Neural progenitor cell (in vitro differentiated cells): ENCODE measurements at regions not wholly inside any gene's neighbourhood (a gene's known extent, or its start where the extent isn't known, plus 50 kb on each side); places are given as distances from the start of the nearest gene placed in this dataset.

Experiments
- DNase-seq: peaks from one replicate; pipeline ENCODE4 v3.0.0-alpha.2; 2016; ENCODE audit warnings: low spot score
- H2AFZ ChIP-seq: fragments of 200-600 bp; sonication (generic); replicated peaks from 2 replicates; pipeline ENCODE4 v1.6.1; 2016; ENCODE audit warnings: antibody characterized with exemption
- H3F3A ChIP-seq: fragments of 200-600 bp; sonication (generic); 2 replicates; pipeline ENCODE4 v1.6.1; 2016; ENCODE audit warnings: antibody characterized with exemption, low read depth
- H3K27ac ChIP-seq: fragments of 200-600 bp; sonication (generic); 2 replicates; pipeline ENCODE4 v1.5.1; 2016; ENCODE audit warnings: mild to moderate bottlenecking
- H3K27me3 ChIP-seq: fragments of 200-600 bp; sonication (generic); 2 replicates; pipeline ENCODE4 v1.6.1; 2016; ENCODE audit warnings: mild to moderate bottlenecking, moderate library complexity
- H3K36me3 ChIP-seq: fragments of 200-600 bp; sonication (generic); 2 replicates; pipeline ENCODE4 v1.5.1; 2016
- H3K4me1 ChIP-seq: fragments of 200-600 bp; sonication (generic); 2 replicates; pipeline ENCODE4 v1.6.1; 2016; ENCODE audit warnings: mixed run types
- H3K4me2 ChIP-seq: fragments of 200-600 bp; sonication (generic); 2 replicates; pipeline ENCODE4 v1.6.1; 2016
- H3K4me3 ChIP-seq: fragments of 200-600 bp; sonication (generic); 2 replicates; pipeline ENCODE4 v1.5.1; 2016
- H3K79me2 ChIP-seq: fragments of 200-600 bp; sonication (generic); 2 replicates; pipeline ENCODE4 v1.6.1; 2016; ENCODE audit warnings: low read depth
- H3K9ac ChIP-seq: fragments of 200-600 bp; sonication (generic); 2 replicates; pipeline ENCODE4 v1.6.1; 2016
- H3K9me3 ChIP-seq: fragments of 200-600 bp; sonication (generic); 2 replicates; pipeline ENCODE4 v1.5.1; 2016; ENCODE audit warnings: low read depth
- H4K20me1 ChIP-seq: fragments of 200-600 bp; sonication (generic); 2 replicates; pipeline ENCODE4 v1.6.1; 2016; ENCODE audit warnings: low read depth
- H3K27ac Mint-ChIP-seq: 3 replicates; pipeline ENCODE4 v1.8.0; 2021; ENCODE audit warnings: mixed read lengths
- H3K27me3 Mint-ChIP-seq: 2 replicates; pipeline ENCODE4 v1.8.0; 2022; ENCODE audit warnings: low read depth, mild to moderate bottlenecking, inconsistent platforms, moderate library complexity, mixed read lengths; ENCODE audit not compliant: insufficient read depth
- H3K36me3 Mint-ChIP-seq: 3 replicates; pipeline ENCODE4 v1.8.0; 2021; ENCODE audit warnings: mixed read lengths
- H3K4me1 Mint-ChIP-seq: 3 replicates; pipeline ENCODE4 v1.8.0; 2021; ENCODE audit warnings: mixed read lengths
- H3K4me3 Mint-ChIP-seq: 3 replicates; pipeline ENCODE4 v1.8.0; 2021; ENCODE audit warnings: mild to moderate bottlenecking, moderate library complexity, mixed read lengths
- H3K9me3 Mint-ChIP-seq: 3 replicates; pipeline ENCODE4 v1.8.0; 2020; ENCODE audit warnings: mixed read lengths
- EZH2 ChIP-seq: fragments of 200-600 bp; sonication (generic); IDR thresholded peaks from 2 replicates; pipeline ENCODE4 v1.6.1; 2017; ENCODE audit warnings: antibody characterized with exemption, mild to moderate bottlenecking, moderate library complexity
- EZH2phosphoT487 ChIP-seq: fragments of 200-600 bp; sonication (generic); IDR thresholded peaks from 2 replicates; pipeline ENCODE4 v1.6.1; 2017; ENCODE audit warnings: antibody characterized with exemption
- TF ChIP-seq, protein P1 (sequence below): fragments of 200-600 bp; sonication (generic); IDR thresholded peaks from 2 replicates; pipeline ENCODE4 v1.5.1; 2017; ENCODE audit warnings: antibody characterized with exemption, mild to moderate bottlenecking

DNA sequence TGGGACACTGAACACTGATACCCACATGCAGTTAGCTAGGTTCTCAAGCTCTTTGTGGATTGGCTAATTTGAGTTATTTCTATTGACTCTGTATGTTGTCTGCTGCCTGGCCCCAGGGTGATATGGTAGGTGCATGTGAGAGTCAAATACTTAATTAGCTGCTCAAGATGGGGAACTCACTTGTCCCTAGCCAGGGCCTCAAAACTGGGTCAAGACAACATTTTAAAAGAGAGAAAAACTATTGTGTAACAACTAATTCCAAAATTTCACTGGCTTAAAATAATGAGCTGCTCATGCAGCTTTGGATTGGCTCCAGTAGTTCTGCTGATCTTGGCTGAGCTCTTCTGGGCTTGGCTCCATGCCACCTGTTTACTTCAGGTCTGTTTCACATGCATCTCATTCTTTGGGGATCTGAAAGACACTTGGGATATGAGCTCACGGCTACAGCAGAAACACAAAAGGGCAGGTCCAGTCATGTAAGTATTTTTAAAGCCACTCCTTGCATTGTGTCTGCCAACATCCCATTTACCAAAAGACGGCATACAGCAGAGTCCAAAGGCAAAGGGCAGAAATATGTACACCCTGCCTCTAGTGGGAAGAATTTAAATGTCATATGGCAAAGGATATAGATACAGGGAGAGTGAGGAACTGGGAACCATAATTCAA is 716.8 kb downstream of the SUCLG1 start:
- Mint-ChIP-seq H3K9me3 (peaks cover 17% of the 10 kb centered on the region), H3K36me3 (peaks cover 3% of the 10 kb centered on the region), H3K4me1 (peaks cover 7% of the 10 kb centered on the region), H3K4me3 (no peak overlapping the region), H3K27ac (no peak overlapping the region), H3K27me3 (peaks cover 5% of the 10 kb centered on the region)
- Histone ChIP-seq H3K36me3 (no peaks in the 10 kb centered on the region), H3K27me3 (no peaks in the 10 kb centered on the region), H2AFZ (no peak overlapping the region), H3K4me1 (no peaks in the 10 kb centered on the region), H3K4me2 (no peak overlapping the region), H3K4me3 (no peak overlapping the region), H4K20me1 (no peaks in the 10 kb centered on the region), H3K27ac (no peak overlapping the region), H3F3A (no peaks in the 10 kb centered on the region), H3K79me2 (no peaks in the 10 kb centered on the region), H3K9ac (no peak overlapping the region), H3K9me3 (peaks cover 4% of the 10 kb centered on the region)
- no peak for DNase-seq
- TF ChIP-seq EZH2phosphoT487 (no peak), EZH2 (no peak)
- TF ChIP-seq, protein P1, sequence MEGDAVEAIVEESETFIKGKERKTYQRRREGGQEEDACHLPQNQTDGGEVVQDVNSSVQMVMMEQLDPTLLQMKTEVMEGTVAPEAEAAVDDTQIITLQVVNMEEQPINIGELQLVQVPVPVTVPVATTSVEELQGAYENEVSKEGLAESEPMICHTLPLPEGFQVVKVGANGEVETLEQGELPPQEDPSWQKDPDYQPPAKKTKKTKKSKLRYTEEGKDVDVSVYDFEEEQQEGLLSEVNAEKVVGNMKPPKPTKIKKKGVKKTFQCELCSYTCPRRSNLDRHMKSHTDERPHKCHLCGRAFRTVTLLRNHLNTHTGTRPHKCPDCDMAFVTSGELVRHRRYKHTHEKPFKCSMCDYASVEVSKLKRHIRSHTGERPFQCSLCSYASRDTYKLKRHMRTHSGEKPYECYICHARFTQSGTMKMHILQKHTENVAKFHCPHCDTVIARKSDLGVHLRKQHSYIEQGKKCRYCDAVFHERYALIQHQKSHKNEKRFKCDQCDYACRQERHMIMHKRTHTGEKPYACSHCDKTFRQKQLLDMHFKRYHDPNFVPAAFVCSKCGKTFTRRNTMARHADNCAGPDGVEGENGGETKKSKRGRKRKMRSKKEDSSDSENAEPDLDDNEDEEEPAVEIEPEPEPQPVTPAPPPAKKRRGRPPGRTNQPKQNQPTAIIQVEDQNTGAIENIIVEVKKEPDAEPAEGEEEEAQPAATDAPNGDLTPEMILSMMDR = no peak

DNA sequence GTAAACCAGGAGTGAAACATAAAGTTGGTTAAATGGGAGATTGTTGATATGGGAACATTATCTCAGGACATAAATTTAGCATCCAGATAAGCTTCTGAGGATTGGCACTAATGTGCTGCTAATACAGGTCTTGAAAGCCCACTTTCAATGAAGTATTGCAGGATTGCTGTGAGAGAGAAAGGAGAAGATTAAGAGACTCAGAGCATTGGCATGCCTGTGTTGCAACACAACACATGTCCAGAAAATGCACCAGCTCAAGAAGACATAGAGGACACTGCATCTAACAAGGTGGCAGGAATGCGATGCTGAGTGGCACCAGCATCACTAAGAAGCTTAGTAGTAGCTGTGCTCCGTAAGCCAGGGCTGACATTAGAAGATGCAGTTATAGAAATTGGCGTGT is 728.9 kb downstream of the SUCLG1 start:
- H3K9me3 Mint-ChIP-seq = no peaks in the 10 kb centered on the region

DNA sequence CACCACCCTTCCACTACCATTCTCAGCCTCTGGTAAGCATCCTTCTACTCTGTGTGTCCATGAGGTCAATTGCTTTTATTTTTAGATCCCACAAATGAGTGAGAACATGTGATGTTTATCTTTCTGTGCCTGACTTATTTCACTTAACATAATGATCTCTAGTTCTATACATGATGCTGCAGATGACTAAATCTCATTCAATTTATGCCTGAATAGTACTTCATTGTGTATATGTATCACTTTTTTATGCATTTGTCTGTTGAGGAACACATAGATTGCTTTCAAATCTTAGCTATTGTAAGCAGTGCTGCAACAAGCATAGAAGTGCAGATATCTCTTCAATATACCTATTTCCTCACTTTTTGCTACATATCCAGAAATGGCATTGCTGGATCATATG is 733.3 kb downstream of the SUCLG1 start:
- no peaks in the 10 kb centered on the region for H3K4me1 ChIP-seq
- H3K9me3 ChIP-seq = no peaks in the 10 kb centered on the region
- H3K4me1 Mint-ChIP-seq = no peaks in the 10 kb centered on the region
- no peak for DNase-seq
- TF ChIP-seq EZH2phosphoT487 (no peak), EZH2 (no peak)
- H3K36me3 ChIP-seq = no peaks in the 10 kb centered on the region
- no peaks in the 10 kb centered on the region for H3K9me3 Mint-ChIP-seq
- no peak overlapping the region for H3K4me3 Mint-ChIP-seq
- no peak overlapping the region for H2AFZ ChIP-seq
- H3K4me2 ChIP-seq = no peak overlapping the region
- no peaks in the 10 kb centered on the region for H4K20me1 ChIP-seq
- no peak overlapping the region for H3K9ac ChIP-seq
- H3K27me3 Mint-ChIP-seq = no peaks in the 10 kb centered on the region
- H3F3A ChIP-seq = no peaks in the 10 kb centered on the region
- H3K27ac ChIP-seq = no peak overlapping the region
- no peaks in the 10 kb centered on the region for H3K36me3 Mint-ChIP-seq
- H3K27me3 ChIP-seq = no peaks in the 10 kb centered on the region
- H3K4me3 ChIP-seq = no peak overlapping the region
- no peak overlapping the region for H3K27ac Mint-ChIP-seq
- H3K79me2 ChIP-seq = no peaks in the 10 kb centered on the region

More for the DNA sequence above, 728.9 kb downstream of the SUCLG1 start:
- H3K27ac ChIP-seq = no peak overlapping the region
- H3K4me1 Mint-ChIP-seq = no peaks in the 10 kb centered on the region
- H3K27ac Mint-ChIP-seq = no peak overlapping the region
- H3K27me3 Mint-ChIP-seq = no peaks in the 10 kb centered on the region
- no peaks in the 10 kb centered on the region for H3K27me3 ChIP-seq
- H3K9ac ChIP-seq = no peak overlapping the region
- no peaks in the 10 kb centered on the region for H4K20me1 ChIP-seq
- no peaks in the 10 kb centered on the region for H3K36me3 ChIP-seq
- no peaks in the 10 kb centered on the region for H3K4me1 ChIP-seq
- no peak overlapping the region for H3K4me2 ChIP-seq
- no peaks in the 10 kb centered on the region for H3F3A ChIP-seq
- H3K79me2 ChIP-seq = no peaks in the 10 kb centered on the region
- H3K4me3 ChIP-seq = no peak overlapping the region
- H3K4me3 Mint-ChIP-seq = no peak overlapping the region
- TF ChIP-seq, protein P1 = no peak
- TF ChIP-seq EZH2 (no peak), EZH2phosphoT487 (no peak)
- DNase-seq = no peak
- H3K36me3 Mint-ChIP-seq = no peaks in the 10 kb centered on the region
- no peaks in the 10 kb centered on the region for H3K9me3 ChIP-seq
- no peak overlapping the region for H2AFZ ChIP-seq

DNA sequence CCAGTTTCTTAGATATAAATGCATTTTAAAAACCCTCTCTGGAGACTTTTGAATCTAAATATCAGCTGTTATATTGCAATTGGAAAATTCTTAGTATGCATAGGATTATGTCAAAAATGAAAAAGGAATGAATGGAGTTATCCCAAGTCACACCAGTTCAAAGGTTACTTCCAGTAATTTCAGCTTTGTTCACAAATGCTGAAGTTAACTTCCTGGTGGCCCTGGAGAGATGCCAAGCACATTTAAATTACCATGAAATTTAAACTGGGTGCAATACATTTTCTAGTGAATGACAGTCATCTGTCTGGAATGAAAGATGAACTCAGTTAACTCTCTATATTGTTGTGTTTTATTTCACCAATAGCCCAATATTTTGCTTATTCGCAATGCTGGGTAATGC is 753.9 kb downstream of the SUCLG1 start:
- no peaks in the 10 kb centered on the region for H3K4me1 Mint-ChIP-seq
- H3K9me3 Mint-ChIP-seq = no peaks in the 10 kb centered on the region
- no peak overlapping the region for H2AFZ ChIP-seq
- no peak overlapping the region for H3K27ac ChIP-seq
- no peak overlapping the region for H3K27ac Mint-ChIP-seq
- H3K4me1 ChIP-seq = no peaks in the 10 kb centered on the region
- H3K9me3 ChIP-seq = no peaks in the 10 kb centered on the region
- H3K4me2 ChIP-seq = no peak overlapping the region
- TF ChIP-seq, protein P1 = no peak
- TF ChIP-seq EZH2phosphoT487 = no peak
- TF ChIP-seq EZH2 = no peak
- no peak overlapping the region for H3K4me3 ChIP-seq
- no peaks in the 10 kb centered on the region for H3K27me3 ChIP-seq
- H3K36me3 Mint-ChIP-seq = no peaks in the 10 kb centered on the region
- H4K20me1 ChIP-seq = no peaks in the 10 kb centered on the region
- no peaks in the 10 kb centered on the region for H3F3A ChIP-seq
- no peak for DNase-seq
- no peak overlapping the region for H3K4me3 Mint-ChIP-seq
- no peaks in the 10 kb centered on the region for H3K36me3 ChIP-seq
- H3K9ac ChIP-seq = no peak overlapping the region
- no peaks in the 10 kb centered on the region for H3K79me2 ChIP-seq
- no peaks in the 10 kb centered on the region for H3K27me3 Mint-ChIP-seq
